ENCODE measurements at regions not wholly inside any gene's neighbourhood (a gene's known extent, or its start where the extent isn't known, plus 50 kb on each side); places are given as distances from the start of the nearest gene placed in this dataset.

DNA sequence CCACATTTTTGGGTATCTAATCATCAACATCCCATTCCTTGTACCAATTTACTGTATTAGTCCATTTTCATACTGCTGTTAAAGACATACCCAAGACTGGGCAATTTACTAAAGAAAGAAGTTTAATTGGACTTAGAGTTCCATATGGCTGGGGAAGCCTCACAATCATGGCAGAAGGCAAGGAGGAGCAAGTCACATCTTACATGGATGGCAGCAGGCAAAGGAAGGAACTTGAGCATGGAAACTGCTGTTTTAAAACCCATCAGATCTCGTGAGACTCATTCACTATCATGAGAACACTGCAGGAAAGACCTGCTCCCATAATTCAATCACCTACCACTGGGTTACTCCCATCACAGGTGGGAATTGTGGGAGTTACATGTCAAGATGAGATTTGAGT is 95.4 kb upstream of the SLCO6A1 start:
- DNase-seq (ENCODE audit: low read depth, low spot score) (no peak), FAIRE-seq (no peak)
- Histone ChIP-seq H3K36me3 (ENCODE audit: control insufficient read depth in 2 of 2, extremely low read depth in 1 of 2, insufficient read depth in 2 of 2, low read length in 2 of 2) (no peaks in the 10 kb centered on the region), H4K20me1 (ENCODE audit: control insufficient read depth, extremely low read depth, insufficient read depth, low read length) (no peaks in the 10 kb centered on the region), H3K9me1 (ENCODE audit: control insufficient read depth, extremely low read depth, insufficient read depth, low read length) (no peaks in the 10 kb centered on the region), H3K27ac (ENCODE audit: control insufficient read depth, insufficient read depth, low read length) (no peak overlapping the region), H3K4me3 (ENCODE audit: control insufficient read depth in 2 of 3, extremely low read depth in 1 of 3, insufficient read depth in 2 of 3, low read depth in 1 of 3, low read length in 3 of 3) (no peak overlapping the region), H3K4me1 (ENCODE audit: control insufficient read depth, extremely low read depth, insufficient read depth, low read length) (no peaks in the 10 kb centered on the region), H3K9me3 (ENCODE audit: control insufficient read depth, low read depth, low read length) (no peaks in the 10 kb centered on the region), H3K4me2 (ENCODE audit: control insufficient read depth, extremely low read depth, insufficient read depth, low read depth, low read length) (no peak overlapping the region), H3K79me2 (ENCODE audit: control insufficient read depth, insufficient read depth, low read length) (no peaks in the 10 kb centered on the region), H3K9ac (ENCODE audit: control insufficient read depth, extremely low read depth, insufficient read depth, low read length) (no peak overlapping the region), H3K27me3 (ENCODE audit: control insufficient read depth, extremely low read depth, insufficient read depth, low read length) (no peaks in the 10 kb centered on the region), H2AFZ (ENCODE audit: control insufficient read depth, low read length) (no peak overlapping the region)
- dilution Hi-C loops (cut with MboI; ENCODE audit: extremely low pct_ligation_motif_present, low sequenced_read_pairs), result no loop called here
- TF ChIP-seq, protein P1, sequence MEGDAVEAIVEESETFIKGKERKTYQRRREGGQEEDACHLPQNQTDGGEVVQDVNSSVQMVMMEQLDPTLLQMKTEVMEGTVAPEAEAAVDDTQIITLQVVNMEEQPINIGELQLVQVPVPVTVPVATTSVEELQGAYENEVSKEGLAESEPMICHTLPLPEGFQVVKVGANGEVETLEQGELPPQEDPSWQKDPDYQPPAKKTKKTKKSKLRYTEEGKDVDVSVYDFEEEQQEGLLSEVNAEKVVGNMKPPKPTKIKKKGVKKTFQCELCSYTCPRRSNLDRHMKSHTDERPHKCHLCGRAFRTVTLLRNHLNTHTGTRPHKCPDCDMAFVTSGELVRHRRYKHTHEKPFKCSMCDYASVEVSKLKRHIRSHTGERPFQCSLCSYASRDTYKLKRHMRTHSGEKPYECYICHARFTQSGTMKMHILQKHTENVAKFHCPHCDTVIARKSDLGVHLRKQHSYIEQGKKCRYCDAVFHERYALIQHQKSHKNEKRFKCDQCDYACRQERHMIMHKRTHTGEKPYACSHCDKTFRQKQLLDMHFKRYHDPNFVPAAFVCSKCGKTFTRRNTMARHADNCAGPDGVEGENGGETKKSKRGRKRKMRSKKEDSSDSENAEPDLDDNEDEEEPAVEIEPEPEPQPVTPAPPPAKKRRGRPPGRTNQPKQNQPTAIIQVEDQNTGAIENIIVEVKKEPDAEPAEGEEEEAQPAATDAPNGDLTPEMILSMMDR (optimal IDR thresholded peaks at IDR 0.05 in 1 of 3, IDR thresholded peaks at IDR 0.05 in 1 of 3, conservative IDR thresholded peaks at IDR 0.05 in 1 of 3; ENCODE audit: extremely low read depth in 1 of 3, insufficient read depth in 2 of 3, low read length in 3 of 3), result no peak
- no peak for TF ChIP-seq EZH2 (IDR thresholded peaks at IDR 0.05; ENCODE audit: low read length)

DNA sequence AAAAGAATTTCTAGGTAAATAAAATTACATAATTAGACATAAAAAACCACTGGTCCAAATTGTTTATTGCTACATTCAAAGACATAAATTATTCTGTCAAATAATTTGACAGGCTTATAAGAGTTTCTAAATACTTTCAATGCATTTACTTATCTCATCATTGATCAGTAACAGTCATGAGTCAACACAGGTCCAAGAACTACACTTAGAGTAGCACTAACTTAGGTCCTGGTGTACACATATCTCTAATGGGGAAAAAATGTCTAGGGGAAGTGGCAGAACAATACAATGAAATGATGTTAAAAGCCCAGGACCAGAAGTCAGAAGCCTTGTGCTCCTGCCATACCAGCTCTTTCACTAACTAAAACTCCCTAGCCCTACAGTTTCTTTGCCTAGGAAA is 96.5 kb upstream of the SLCO6A1 start:
- Histone ChIP-seq H3K27me3 (ENCODE audit: control insufficient read depth, extremely low read depth, insufficient read depth, low read length) (no peaks in the 10 kb centered on the region), H3K79me2 (ENCODE audit: control insufficient read depth, insufficient read depth, low read length) (no peaks in the 10 kb centered on the region), H3K9me3 (ENCODE audit: control insufficient read depth, low read depth, low read length) (no peaks in the 10 kb centered on the region), H3K4me2 (ENCODE audit: control insufficient read depth, extremely low read depth, insufficient read depth, low read depth, low read length) (no peak overlapping the region), H4K20me1 (ENCODE audit: control insufficient read depth, extremely low read depth, insufficient read depth, low read length) (no peaks in the 10 kb centered on the region), H3K4me1 (ENCODE audit: control insufficient read depth, extremely low read depth, insufficient read depth, low read length) (no peaks in the 10 kb centered on the region), H3K9me1 (ENCODE audit: control insufficient read depth, extremely low read depth, insufficient read depth, low read length) (no peaks in the 10 kb centered on the region), H3K4me3 (ENCODE audit: control insufficient read depth in 2 of 3, extremely low read depth in 1 of 3, insufficient read depth in 2 of 3, low read depth in 1 of 3, low read length in 3 of 3) (no peak overlapping the region), H3K9ac (ENCODE audit: control insufficient read depth, extremely low read depth, insufficient read depth, low read length) (no peak overlapping the region), H2AFZ (ENCODE audit: control insufficient read depth, low read length) (no peak overlapping the region), H3K27ac (ENCODE audit: control insufficient read depth, insufficient read depth, low read length) (no peak overlapping the region), H3K36me3 (ENCODE audit: control insufficient read depth in 2 of 2, extremely low read depth in 1 of 2, insufficient read depth in 2 of 2, low read length in 2 of 2) (no peaks in the 10 kb centered on the region)
- TF ChIP-seq, protein P1 (optimal IDR thresholded peaks at IDR 0.05 in 1 of 3, IDR thresholded peaks at IDR 0.05 in 1 of 3, conservative IDR thresholded peaks at IDR 0.05 in 1 of 3; ENCODE audit: extremely low read depth in 1 of 3, insufficient read depth in 2 of 3, low read length in 3 of 3), result no peak
- no peak for TF ChIP-seq EZH2 (IDR thresholded peaks at IDR 0.05; ENCODE audit: low read length)
- DNase-seq (ENCODE audit: low read depth, low spot score) (no peak), FAIRE-seq (no peak)
- dilution Hi-C loops (cut with MboI; ENCODE audit: extremely low pct_ligation_motif_present, low sequenced_read_pairs), result no loop called here
